Right atrium auricular region (tissue), 2 donors: ENCODE measurements at regions not wholly inside any gene's neighbourhood (a gene's known extent, or its start where the extent isn't known, plus 50 kb on each side); places are given as distances from the start of the nearest gene placed in this dataset.

Experiments used
- DNase-seq: peaks from one replicate; pipeline ENCODE4 v3.0.0-alpha.2; 2019; ENCODE audit warnings: low spot score
- H3K27ac ChIP-seq, 2 donors: fragments of 200-600 bp; sonication (generic); 1 replicate in 1 of 2; 2 replicates in 1 of 2; pipeline ENCODE4 v1.5.1; 2016 to 2019
- H3K27me3 ChIP-seq, 2 donors: fragments of 200-600 bp; sonication (generic); one replicate each; pipeline versions ENCODE4 v1.5.1 to v1.6.0; 2017 to 2019
- H3K36me3 ChIP-seq: fragments of 200-600 bp; sonication (generic); one replicate; pipeline ENCODE4 v1.5.1; 2016
- H3K4me1 ChIP-seq, 2 donors: fragments of 200-600 bp; sonication (generic); one replicate each; pipeline versions ENCODE4 v1.5.1 to v1.6.0; 2017 to 2019
- H3K4me3 ChIP-seq, 2 donors: fragments of 200-600 bp; sonication (generic); 1 replicate in 1 of 2; 2 replicates in 1 of 2; pipeline ENCODE4 v1.5.1; 2017 to 2019; ENCODE audit warnings: mild to moderate bottlenecking in 1 of 2, moderate library complexity in 1 of 2
- H3K9me3 ChIP-seq, 2 donors: fragments of 200-600 bp; sonication (generic); one replicate each; pipeline ENCODE4 v1.5.1; 2019
- TF ChIP-seq, protein P1 (sequence below), 2 donors: fragments of 200-600 bp; sonication (generic); IDR thresholded peaks; one replicate each; pipeline ENCODE4 v1.5.1; 2019; ENCODE audit warnings: antibody characterized with exemption in 2 of 2

DNA sequence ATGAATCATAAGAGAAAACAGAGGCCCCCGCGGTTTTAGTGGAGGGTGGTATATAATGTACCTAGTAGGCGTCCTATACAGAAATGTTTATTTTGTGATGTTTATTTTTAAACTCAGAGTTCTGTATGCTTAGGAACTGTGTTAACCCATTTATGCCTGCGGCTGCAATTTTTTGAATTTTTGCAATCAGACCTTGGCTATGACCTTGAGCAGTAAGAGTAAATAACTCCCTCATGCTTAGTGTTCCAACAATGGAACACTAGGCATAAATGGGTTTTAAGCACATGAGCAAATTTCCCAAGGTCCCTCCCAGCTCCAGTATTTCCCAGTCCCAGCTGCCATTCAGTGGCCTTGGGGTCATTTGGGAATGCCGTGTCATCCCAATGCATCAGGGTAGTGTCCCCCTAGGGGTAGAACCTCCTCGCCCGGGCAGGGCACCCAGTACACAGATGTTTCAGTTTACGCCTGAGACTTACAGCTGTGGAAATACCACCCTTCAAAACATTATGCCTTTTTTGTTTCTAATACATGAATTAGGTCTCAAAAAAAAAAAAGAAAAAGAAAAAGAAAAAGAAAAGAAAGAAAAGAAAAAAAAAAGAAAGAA, 605.8 kb upstream of the CDH11 start:
- no peak overlapping the region for H3K27ac ChIP-seq

DNA sequence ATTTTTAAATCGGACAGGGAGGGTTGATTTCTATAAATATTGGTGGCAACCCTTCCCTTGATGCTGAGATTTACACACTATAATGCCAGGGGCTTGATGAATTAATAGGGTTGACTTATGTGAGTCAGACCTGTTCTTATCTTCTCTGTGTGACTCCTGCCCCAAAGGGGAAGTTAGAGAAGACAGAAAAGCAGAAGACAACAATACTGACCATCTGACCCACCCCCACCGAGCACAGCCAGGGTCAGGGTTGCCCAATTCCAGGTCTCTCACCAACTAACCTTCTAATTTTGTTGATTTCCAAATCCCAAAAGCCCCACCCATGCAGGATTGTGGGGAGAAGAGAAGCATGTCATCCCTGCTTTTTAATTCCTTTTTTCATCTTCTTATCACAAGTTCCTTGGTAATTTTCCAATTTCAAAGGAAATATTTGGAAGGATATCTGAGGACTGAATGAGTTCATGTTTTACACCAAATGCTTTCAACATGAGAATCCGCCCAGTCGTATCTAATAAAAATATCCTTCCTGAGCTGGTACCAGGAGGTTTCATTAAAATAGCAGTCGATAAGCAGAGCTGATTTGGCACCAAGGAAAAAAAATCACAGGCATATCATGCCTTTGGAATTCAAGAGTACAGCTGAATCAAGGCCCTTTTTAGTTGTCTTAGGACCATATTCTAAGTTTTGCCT, 603.4 kb upstream of the CDH11 start:
- Histone ChIP-seq H3K9me3 (peaks cover 0 to 5% of the 10 kb centered on the region in 2 donors), H3K4me3 (no peak overlapping the region), H3K27ac (no peak overlapping the region), H3K36me3 (no peaks in the 10 kb centered on the region), H3K27me3 (no peaks in the 10 kb centered on the region), H3K4me1 (peaks cover 0 to 16% of the 10 kb centered on the region in 2 donors)
- TF ChIP-seq, protein P1, sequence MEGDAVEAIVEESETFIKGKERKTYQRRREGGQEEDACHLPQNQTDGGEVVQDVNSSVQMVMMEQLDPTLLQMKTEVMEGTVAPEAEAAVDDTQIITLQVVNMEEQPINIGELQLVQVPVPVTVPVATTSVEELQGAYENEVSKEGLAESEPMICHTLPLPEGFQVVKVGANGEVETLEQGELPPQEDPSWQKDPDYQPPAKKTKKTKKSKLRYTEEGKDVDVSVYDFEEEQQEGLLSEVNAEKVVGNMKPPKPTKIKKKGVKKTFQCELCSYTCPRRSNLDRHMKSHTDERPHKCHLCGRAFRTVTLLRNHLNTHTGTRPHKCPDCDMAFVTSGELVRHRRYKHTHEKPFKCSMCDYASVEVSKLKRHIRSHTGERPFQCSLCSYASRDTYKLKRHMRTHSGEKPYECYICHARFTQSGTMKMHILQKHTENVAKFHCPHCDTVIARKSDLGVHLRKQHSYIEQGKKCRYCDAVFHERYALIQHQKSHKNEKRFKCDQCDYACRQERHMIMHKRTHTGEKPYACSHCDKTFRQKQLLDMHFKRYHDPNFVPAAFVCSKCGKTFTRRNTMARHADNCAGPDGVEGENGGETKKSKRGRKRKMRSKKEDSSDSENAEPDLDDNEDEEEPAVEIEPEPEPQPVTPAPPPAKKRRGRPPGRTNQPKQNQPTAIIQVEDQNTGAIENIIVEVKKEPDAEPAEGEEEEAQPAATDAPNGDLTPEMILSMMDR (IDR thresholded peaks at IDR 0.05): no peak
- no peak for DNase-seq

More for the DNA sequence above, 605.8 kb upstream of the CDH11 start:
- Histone ChIP-seq H3K9me3 (peaks cover 0 to 5% of the 10 kb centered on the region in 2 donors), H3K4me3 (no peak overlapping the region), H3K4me1 (peaks cover 0 to 16% of the 10 kb centered on the region in 2 donors), H3K27me3 (no peaks in the 10 kb centered on the region), H3K36me3 (no peaks in the 10 kb centered on the region)
- TF ChIP-seq, protein P1 (IDR thresholded peaks at IDR 0.05): no peak
- no peak for DNase-seq

DNA sequence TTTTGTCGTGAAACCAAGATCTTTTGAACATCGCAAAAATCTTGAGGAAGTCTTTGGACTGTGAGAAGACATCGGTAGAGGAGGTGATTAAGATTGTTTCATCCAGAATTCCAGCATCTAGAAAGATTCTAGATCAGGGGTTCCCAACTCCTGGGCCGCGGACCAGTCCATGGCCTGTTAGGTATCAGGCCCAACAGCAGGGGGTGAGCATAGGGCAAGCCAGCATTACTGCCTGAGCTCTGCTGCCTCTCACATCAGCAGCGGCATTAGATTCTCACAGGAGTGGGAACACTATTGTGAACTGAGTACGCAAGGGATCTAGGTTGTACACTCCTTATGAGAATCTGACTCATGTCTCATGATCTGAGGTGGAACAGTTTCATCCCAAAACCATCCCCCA, 600.6 kb upstream of the CDH11 start:
- DNase-seq: no peak
- TF ChIP-seq, protein P1 (IDR thresholded peaks at IDR 0.05): no peak
- Histone ChIP-seq H3K27ac (no peak overlapping the region), H3K4me3 (no peak overlapping the region), H3K9me3 (no peaks in the 10 kb centered on the region), H3K36me3 (no peaks in the 10 kb centered on the region), H3K27me3 (no peaks in the 10 kb centered on the region), H3K4me1 (peaks cover 0 to 13% of the 10 kb centered on the region in 2 donors)

DNA sequence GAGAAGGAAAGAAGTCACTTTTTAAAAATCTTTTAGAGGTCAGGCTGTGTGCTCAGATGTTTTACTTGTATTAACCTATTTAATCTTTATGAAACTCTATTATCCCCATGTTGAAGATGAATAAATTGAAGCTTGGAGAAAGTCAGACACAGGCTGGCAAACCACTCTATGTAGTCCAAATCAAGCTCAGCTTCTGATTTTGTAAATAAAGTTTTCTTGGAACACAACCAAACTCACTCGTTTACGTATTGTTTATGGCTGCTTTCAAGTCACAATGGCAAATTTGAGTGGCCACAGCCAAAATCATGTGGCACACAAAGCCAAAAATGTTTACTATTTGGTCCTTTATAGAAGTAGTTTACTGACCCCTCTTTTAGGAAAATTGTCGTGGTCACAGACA, 596.0 kb upstream of the CDH11 start:
- DNase-seq: no peak

DNA sequence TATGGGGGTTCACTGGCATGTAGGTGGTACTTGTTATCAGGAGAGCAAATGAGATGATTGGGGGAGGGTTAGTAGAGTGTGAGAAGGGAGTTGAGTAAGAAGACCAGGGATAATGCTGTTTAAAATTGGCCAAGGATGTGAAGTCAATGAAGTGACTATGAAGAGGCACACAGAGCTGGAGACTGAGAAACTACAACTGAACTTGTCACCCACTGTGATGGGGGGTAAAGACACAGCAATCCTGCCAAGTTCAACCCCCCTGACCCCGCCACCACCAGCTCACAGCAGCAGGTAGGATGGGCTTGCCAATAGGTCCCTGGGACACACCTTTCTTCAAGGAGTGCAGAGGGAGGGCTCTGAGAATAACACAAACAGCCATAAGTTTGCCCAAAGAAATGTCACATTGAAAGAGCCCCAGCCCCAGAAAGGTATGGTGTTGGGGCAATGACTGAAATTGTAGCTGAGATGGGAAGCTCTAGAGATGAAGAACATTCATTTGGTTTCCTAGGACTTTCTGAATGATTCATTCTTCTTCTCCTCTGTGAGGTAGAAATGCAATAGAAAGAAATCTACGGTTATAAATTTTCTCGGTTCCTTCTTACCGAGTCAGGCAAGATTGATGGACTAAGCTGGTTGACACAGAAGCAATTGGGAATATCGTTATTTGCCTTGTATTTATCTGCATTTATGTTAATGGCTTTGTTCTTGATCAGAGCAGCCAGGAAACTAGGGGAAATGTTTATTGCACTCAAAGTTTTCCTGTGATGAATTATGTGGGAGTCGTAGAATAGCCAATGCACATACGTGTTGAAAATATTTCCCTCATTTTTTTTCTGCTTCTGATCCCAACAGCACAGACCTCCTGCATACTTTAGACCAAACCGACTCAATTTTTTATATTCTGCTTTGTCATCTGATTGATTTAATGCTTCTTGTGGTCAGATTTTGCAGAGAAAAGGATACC, 595.2 kb upstream of the CDH11 start:
- DNase-seq: no peak
- no peaks in the 10 kb centered on the region for H3K4me1 ChIP-seq
- no peak overlapping the region for H3K4me3 ChIP-seq
- H3K27ac ChIP-seq: no peak overlapping the region
- no peaks in the 10 kb centered on the region for H3K27me3 ChIP-seq
- no peaks in the 10 kb centered on the region for H3K36me3 ChIP-seq
- TF ChIP-seq, protein P1 (IDR thresholded peaks at IDR 0.05): no peak
- H3K9me3 ChIP-seq: no peaks in the 10 kb centered on the region

More for the DNA sequence above, 596.0 kb upstream of the CDH11 start:
- no peak overlapping the region for H3K27ac ChIP-seq
- no peaks in the 10 kb centered on the region for H3K27me3 ChIP-seq
- no peaks in the 10 kb centered on the region for H3K9me3 ChIP-seq
- H3K36me3 ChIP-seq: no peaks in the 10 kb centered on the region
- TF ChIP-seq, protein P1 (IDR thresholded peaks at IDR 0.05): no peak
- H3K4me1 ChIP-seq: no peaks in the 10 kb centered on the region
- H3K4me3 ChIP-seq: no peak overlapping the region
